KMS-11 (cell line): ENCODE measurements at regions not wholly inside any gene's neighbourhood (a gene's known extent, or its start where the extent isn't known, plus 50 kb on each side); places are given as distances from the start of the nearest gene placed in this dataset.

Experiments used
- H2AFZ ChIP-seq: fragments of 200-600 bp; sonication (generic); 2 replicates; pipeline ENCODE4 v1.6.1; 2016; ENCODE audit warnings: antibody characterized with exemption, mixed run types, low read depth
- H3K27ac ChIP-seq: fragments of 200-600 bp; sonication (generic); 2 replicates; pipeline ENCODE4 v1.6.1; 2016; ENCODE audit warnings: mild to moderate bottlenecking, mixed run types
- H3K27me3 ChIP-seq: fragments of 200-600 bp; sonication (generic); 2 replicates; pipeline ENCODE4 v1.6.1; 2017; ENCODE audit warnings: mild to moderate bottlenecking, low read depth, mixed run types, moderate library complexity; ENCODE audit not compliant: insufficient read depth
- H3K36me3 ChIP-seq: fragments of 200-600 bp; sonication (generic); 2 replicates; pipeline ENCODE4 v1.6.1; 2017; ENCODE audit warnings: mild to moderate bottlenecking, mixed run types; ENCODE audit not compliant: insufficient read depth
- H3K4me1 ChIP-seq: fragments of 200-600 bp; sonication (generic); 2 replicates; pipeline ENCODE4 v1.6.1; 2016; ENCODE audit warnings: mild to moderate bottlenecking, low read depth, mixed run types; ENCODE audit not compliant: poor library complexity, severe bottlenecking
- H3K4me2 ChIP-seq: fragments of 200-600 bp; sonication (generic); 2 replicates; pipeline ENCODE4 v1.7.0; 2016; ENCODE audit warnings: mild to moderate bottlenecking, mixed run types
- H3K4me3 ChIP-seq: fragments of 200-600 bp; sonication (generic); IDR thresholded peaks from 2 replicates; pipeline ENCODE4 v1.6.1; 2017; ENCODE audit warnings: low read depth, low read length, mixed read lengths; ENCODE audit not compliant: insufficient read depth
- H3K79me2 ChIP-seq: fragments of 200-600 bp; sonication (generic); 2 replicates; pipeline ENCODE4 v1.6.1; 2016; ENCODE audit warnings: low read depth, mixed run types; ENCODE audit not compliant: insufficient read depth
- H3K9ac ChIP-seq: fragments of 200-600 bp; sonication (generic); 2 replicates; pipeline ENCODE4 v1.6.1; 2016; ENCODE audit warnings: mild to moderate bottlenecking, mixed run types
- H4K20me1 ChIP-seq: fragments of 200-600 bp; sonication (generic); 2 replicates; pipeline ENCODE4 v1.6.1; 2016; ENCODE audit warnings: mild to moderate bottlenecking, mixed run types; ENCODE audit not compliant: insufficient read depth
- TF ChIP-seq, protein P1 (sequence below): fragments of 200-600 bp; sonication (generic); conservative IDR thresholded peaks from 2 replicates; pipeline ENCODE4 v1.6.1; 2017; ENCODE audit warnings: low read depth, mild to moderate bottlenecking, antibody characterized with exemption, low read length, moderate library complexity, mixed read lengths

GRCh38 chrX:138026211-138026610 lies 460.3 kb downstream of the ZIC3 start:
- H3K9ac ChIP-seq: no peak overlapping the region
- H3K27me3 ChIP-seq: no peaks in the 10 kb centered on the region
- no peak overlapping the region for H3K4me2 ChIP-seq
- peaks cover 3% of the 10 kb centered on the region for H3K4me1 ChIP-seq
- no peaks in the 10 kb centered on the region for H3K79me2 ChIP-seq
- H3K4me3 ChIP-seq: no peak overlapping the region
- TF ChIP-seq, protein P1, sequence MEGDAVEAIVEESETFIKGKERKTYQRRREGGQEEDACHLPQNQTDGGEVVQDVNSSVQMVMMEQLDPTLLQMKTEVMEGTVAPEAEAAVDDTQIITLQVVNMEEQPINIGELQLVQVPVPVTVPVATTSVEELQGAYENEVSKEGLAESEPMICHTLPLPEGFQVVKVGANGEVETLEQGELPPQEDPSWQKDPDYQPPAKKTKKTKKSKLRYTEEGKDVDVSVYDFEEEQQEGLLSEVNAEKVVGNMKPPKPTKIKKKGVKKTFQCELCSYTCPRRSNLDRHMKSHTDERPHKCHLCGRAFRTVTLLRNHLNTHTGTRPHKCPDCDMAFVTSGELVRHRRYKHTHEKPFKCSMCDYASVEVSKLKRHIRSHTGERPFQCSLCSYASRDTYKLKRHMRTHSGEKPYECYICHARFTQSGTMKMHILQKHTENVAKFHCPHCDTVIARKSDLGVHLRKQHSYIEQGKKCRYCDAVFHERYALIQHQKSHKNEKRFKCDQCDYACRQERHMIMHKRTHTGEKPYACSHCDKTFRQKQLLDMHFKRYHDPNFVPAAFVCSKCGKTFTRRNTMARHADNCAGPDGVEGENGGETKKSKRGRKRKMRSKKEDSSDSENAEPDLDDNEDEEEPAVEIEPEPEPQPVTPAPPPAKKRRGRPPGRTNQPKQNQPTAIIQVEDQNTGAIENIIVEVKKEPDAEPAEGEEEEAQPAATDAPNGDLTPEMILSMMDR: peak; percentile 59; the same call in 1 of the 2 replicates
- H3K36me3 ChIP-seq: no peaks in the 10 kb centered on the region
- H3K27ac ChIP-seq: no peak overlapping the region
- H4K20me1 ChIP-seq: no peaks in the 10 kb centered on the region
- H2AFZ ChIP-seq: no peak overlapping the region

- TF ChIP-seq, protein P1: no peak
- H3K79me2 ChIP-seq: no peaks in the 10 kb centered on the region
- H3K4me1 ChIP-seq: no peaks in the 10 kb centered on the region
- no peak overlapping the region for H3K9ac ChIP-seq
- no peak overlapping the region for H2AFZ ChIP-seq
- no peaks in the 10 kb centered on the region for H3K36me3 ChIP-seq
- no peak overlapping the region for H3K27ac ChIP-seq
- H3K4me3 ChIP-seq: no peak overlapping the region
- H3K4me2 ChIP-seq: no peak overlapping the region
- H4K20me1 ChIP-seq: no peaks in the 10 kb centered on the region
- H3K27me3 ChIP-seq: no peaks in the 10 kb centered on the region
These were observed 465.8 kb downstream of the ZIC3 start for GRCh38 chrX:138031715-138032114.

- H3K4me2 ChIP-seq: no peak overlapping the region
- no peak overlapping the region for H3K9ac ChIP-seq
- H4K20me1 ChIP-seq: no peaks in the 10 kb centered on the region
- H3K4me1 ChIP-seq: no peaks in the 10 kb centered on the region
- no peak overlapping the region for H3K27ac ChIP-seq
- TF ChIP-seq, protein P1: no peak; the same call in 1 of the 2 replicates
- H3K79me2 ChIP-seq: no peaks in the 10 kb centered on the region
- no peaks in the 10 kb centered on the region for H3K27me3 ChIP-seq
- no peak overlapping the region for H3K4me3 ChIP-seq
- no peaks in the 10 kb centered on the region for H3K36me3 ChIP-seq
- no peak overlapping the region for H2AFZ ChIP-seq
These were observed 468.2 kb downstream of the ZIC3 start for GRCh38 chrX:138034136-138034535.

- Histone ChIP-seq H2AFZ (no peak overlapping the region), H3K9ac (no peak overlapping the region), H3K4me3 (no peak overlapping the region), H3K79me2 (no peaks in the 10 kb centered on the region), H3K4me1 (no peaks in the 10 kb centered on the region), H3K27me3 (no peaks in the 10 kb centered on the region), H3K36me3 (no peaks in the 10 kb centered on the region), H3K27ac (no peak overlapping the region), H4K20me1 (no peaks in the 10 kb centered on the region), H3K4me2 (no peak overlapping the region)
- TF ChIP-seq, protein P1: no peak
These were observed 471.6 kb downstream of the ZIC3 start for GRCh38 chrX:138037548-138037947.

DNA sequence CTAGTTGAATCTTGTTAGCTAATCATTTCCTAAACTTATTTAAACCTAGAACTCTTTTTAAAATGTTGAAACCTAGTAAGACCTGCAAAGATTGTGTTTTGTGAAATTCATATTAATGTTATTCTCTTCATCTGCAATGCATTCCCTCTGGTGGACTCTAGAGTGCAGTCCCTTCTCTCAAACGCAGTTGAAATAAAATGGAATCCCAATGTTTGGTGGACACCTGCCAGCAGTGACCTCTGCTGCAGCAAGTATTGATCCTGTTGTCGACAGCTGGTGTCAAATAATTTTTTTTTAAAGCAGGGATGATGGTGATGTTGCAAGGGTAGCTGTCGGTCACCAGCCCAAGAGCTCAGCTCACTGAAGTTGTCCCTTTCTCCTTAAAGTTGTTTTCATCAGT lies 492.0 kb downstream of the ZIC3 start:
- H3K4me1 ChIP-seq: peaks cover 26% of the 10 kb centered on the region
- H3K27ac ChIP-seq: no peak overlapping the region
- no peaks in the 10 kb centered on the region for H3K36me3 ChIP-seq
- no peaks in the 10 kb centered on the region for H3K27me3 ChIP-seq
- H3K9ac ChIP-seq: no peak overlapping the region
- TF ChIP-seq, protein P1: no peak
- H4K20me1 ChIP-seq: no peaks in the 10 kb centered on the region
- H2AFZ ChIP-seq: no peak overlapping the region
- no peaks in the 10 kb centered on the region for H3K79me2 ChIP-seq
- H3K4me2 ChIP-seq: no peak overlapping the region
- H3K4me3 ChIP-seq: no peak overlapping the region
